K562 (cell line): ENCODE measurements at regions not wholly inside any gene's neighbourhood (a gene's known extent, or its start where the extent isn't known, plus 50 kb on each side); places are given as distances from the start of the nearest gene placed in this dataset.

ENCODE experiments used
- ADNP ChIP-seq: fragments of 200-800 bp; sonication (Bioruptor generic); IDR thresholded peaks from 2 replicates; pipeline ENCODE4 v1.6.1; 2016; ENCODE audit warnings: missing genetic modification characterization, missing compliant biosample characterization
- BDP1 ChIP-seq: IDR thresholded peaks from 3 replicates; pipeline ENCODE4 v1.6.1; 2011; ENCODE audit not compliant: insufficient read length, insufficient read depth
- CXXC5 ChIP-seq: fragments of 250-450 bp; sonication (Bioruptor Pico); IDR thresholded peaks from 2 replicates; pipeline ENCODE4 v1.8.0; 2022; ENCODE audit warnings: inconsistent platforms, mild to moderate bottlenecking, moderate library complexity
- GABPB1 ChIP-seq: sonication (generic); formaldehyde crosslinking; IDR thresholded peaks from 2 replicates; pipeline ENCODE4 v1.8.0; 2022; ENCODE audit warnings: mild to moderate bottlenecking, missing genetic modification reagents
- ILF3 ChIP-seq: fragments of 450-650 bp; IDR thresholded peaks from 2 replicates; pipeline ENCODE4 v1.6.1; 2018; ENCODE audit warnings: antibody characterized with exemption, mild to moderate bottlenecking, moderate library complexity, borderline replicate concordance
- KAT8 ChIP-seq: fragments of 450-650 bp; IDR thresholded peaks from 2 replicates; pipeline ENCODE4 v1.6.1; 2016; ENCODE audit warnings: low read depth, mild to moderate bottlenecking
- MCM2 ChIP-seq: fragments of 450-650 bp; IDR thresholded peaks from 2 replicates; pipeline ENCODE4 v1.6.1; 2017; ENCODE audit warnings: low read depth, mild to moderate bottlenecking
- MECOM ChIP-seq: fragments of 250-450 bp; sonication (Bioruptor Pico); IDR thresholded peaks from 2 replicates; pipeline ENCODE4 v1.8.0; 2022; ENCODE audit warnings: inconsistent platforms
- MTF1 ChIP-seq: fragments of 250-450 bp; sonication (Bioruptor Pico); IDR thresholded peaks from 2 replicates; pipeline ENCODE4 v1.9.0; 2021; ENCODE audit warnings: moderate library complexity, mild to moderate bottlenecking, inconsistent platforms, borderline replicate concordance
- OTX1 ChIP-seq: fragments of 450-650 bp; formaldehyde crosslinking; IDR thresholded peaks from 2 replicates; pipeline ENCODE4 v1.4.0; 2022; ENCODE audit warnings: mild to moderate bottlenecking
- PTRF ChIP-seq: fragments of 450-650 bp; IDR thresholded peaks from 2 replicates; pipeline ENCODE4 v1.6.1; 2016; ENCODE audit warnings: mild to moderate bottlenecking, missing genetic modification characterization, missing compliant biosample characterization
- RBM14 ChIP-seq: fragments of 200-400 bp; formaldehyde crosslinking; IDR thresholded peaks from 2 replicates; pipeline ENCODE4 v1.6.1; 2018; ENCODE audit warnings: low read depth, mild to moderate bottlenecking, low read length, moderate library complexity, borderline replicate concordance; ENCODE audit not compliant: insufficient read depth
- RNF2 ChIP-seq: sonication (generic); IDR thresholded peaks from 2 replicates; pipeline ENCODE4 v1.6.1; 2016
- SIN3B ChIP-seq: fragments of 450-650 bp; IDR thresholded peaks from 2 replicates; pipeline ENCODE4 v1.6.1; 2017; ENCODE audit warnings: low read depth, mild to moderate bottlenecking, moderate library complexity
- SIX5 ChIP-seq, 2 experiments: IDR thresholded peaks; 2 replicates each; pipeline ENCODE4 v1.6.1; 2011; ENCODE audit warnings: low read length in 2 of 2, borderline replicate concordance in 1 of 2, low read depth in 1 of 2, mild to moderate bottlenecking in 1 of 2, moderate library complexity in 1 of 2; ENCODE audit not compliant: insufficient read depth in 1 of 2
- SMAD2 ChIP-seq: fragments of 150-350 bp; IDR thresholded peaks from 2 replicates; pipeline ENCODE4 v1.6.1; 2014; ENCODE audit warnings: low read depth, mild to moderate bottlenecking, low read length
- SP2 ChIP-seq: IDR thresholded peaks from 2 replicates; pipeline ENCODE4 v1.6.1; 2011; ENCODE audit warnings: mild to moderate bottlenecking, low read depth, low read length, moderate library complexity; ENCODE audit not compliant: poor library complexity, severe bottlenecking; ENCODE audit errors: extremely low read depth
- SPI1 ChIP-seq: IDR thresholded peaks from 2 replicates; pipeline ENCODE4 v1.6.1; 2011; ENCODE audit warnings: low read depth, low read length, control low read depth, borderline replicate concordance
- SUPT5H ChIP-seq: fragments of 450-650 bp; IDR thresholded peaks from 2 replicates; pipeline ENCODE4 v1.6.1; 2016
- TCF7 ChIP-seq: sonication (generic); IDR thresholded peaks from 2 replicates; pipeline ENCODE4 v1.6.1; 2016; ENCODE audit warnings: antibody characterized with exemption, borderline replicate concordance
- THAP7 ChIP-seq: fragments of 250-450 bp; sonication (Bioruptor Pico); IDR thresholded peaks from 2 replicates; pipeline ENCODE4 v1.5.0; 2021
- ZFX ChIP-seq: sonication (generic); formaldehyde crosslinking; IDR thresholded peaks from 2 replicates; pipeline ENCODE4 v1.8.0; 2022; ENCODE audit warnings: mild to moderate bottlenecking, missing genetic modification reagents, moderate library complexity
- ZNF12 ChIP-seq: sonication (generic); formaldehyde crosslinking; IDR thresholded peaks from 2 replicates; pipeline ENCODE4 v1.4.0; 2020; ENCODE audit warnings: mild to moderate bottlenecking, missing genetic modification reagents
- ZNF134 ChIP-seq: fragments of 250-450 bp; sonication (Bioruptor Pico); conservative IDR thresholded peaks from 2 replicates; pipeline ENCODE4 v1.4.0; 2020
- ZNF212 ChIP-seq: fragments of 450-650 bp; formaldehyde crosslinking; IDR thresholded peaks from 2 replicates; pipeline ENCODE4 v1.4.0; 2020; ENCODE audit warnings: mild to moderate bottlenecking
- ZNF644 ChIP-seq: fragments of 200-800 bp; sonication (Bioruptor generic); IDR thresholded peaks from 2 replicates; pipeline ENCODE4 v1.6.1; 2016; ENCODE audit warnings: low read depth, missing genetic modification characterization, missing compliant biosample characterization
- ZNF77 ChIP-seq: fragments of 250-450 bp; sonication (Bioruptor Pico); IDR thresholded peaks from 2 replicates; pipeline ENCODE4 v1.5.0; 2020
- TF ChIP-seq, protein P1 (sequence below): fragments of 150-350 bp; conservative IDR thresholded peaks from 2 replicates; pipeline ENCODE4 v1.6.1; 2014; ENCODE audit warnings: low read length
- TF ChIP-seq, protein P2 (sequence below): fragments of 450-650 bp; formaldehyde crosslinking; IDR thresholded peaks from 2 replicates; pipeline ENCODE4 v1.4.0; 2020; ENCODE audit warnings: mild to moderate bottlenecking, moderate library complexity

- TF ChIP-seq, protein P1, sequence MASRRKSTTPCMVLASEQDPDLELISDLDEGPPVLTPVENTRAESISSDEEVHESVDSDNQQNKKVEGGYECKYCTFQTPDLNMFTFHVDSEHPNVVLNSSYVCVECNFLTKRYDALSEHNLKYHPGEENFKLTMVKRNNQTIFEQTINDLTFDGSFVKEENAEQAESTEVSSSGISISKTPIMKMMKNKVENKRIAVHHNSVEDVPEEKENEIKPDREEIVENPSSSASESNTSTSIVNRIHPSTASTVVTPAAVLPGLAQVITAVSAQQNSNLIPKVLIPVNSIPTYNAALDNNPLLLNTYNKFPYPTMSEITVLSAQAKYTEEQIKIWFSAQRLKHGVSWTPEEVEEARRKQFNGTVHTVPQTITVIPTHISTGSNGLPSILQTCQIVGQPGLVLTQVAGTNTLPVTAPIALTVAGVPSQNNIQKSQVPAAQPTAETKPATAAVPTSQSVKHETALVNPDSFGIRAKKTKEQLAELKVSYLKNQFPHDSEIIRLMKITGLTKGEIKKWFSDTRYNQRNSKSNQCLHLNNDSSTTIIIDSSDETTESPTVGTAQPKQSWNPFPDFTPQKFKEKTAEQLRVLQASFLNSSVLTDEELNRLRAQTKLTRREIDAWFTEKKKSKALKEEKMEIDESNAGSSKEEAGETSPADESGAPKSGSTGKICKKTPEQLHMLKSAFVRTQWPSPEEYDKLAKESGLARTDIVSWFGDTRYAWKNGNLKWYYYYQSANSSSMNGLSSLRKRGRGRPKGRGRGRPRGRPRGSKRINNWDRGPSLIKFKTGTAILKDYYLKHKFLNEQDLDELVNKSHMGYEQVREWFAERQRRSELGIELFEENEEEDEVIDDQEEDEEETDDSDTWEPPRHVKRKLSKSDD, result no peak
- TF ChIP-seq THAP7 (CRISPR knock-in tag) (no peak), MTF1 (no peak), MCM2 (no peak), RBM14 (no peak), ZFX (CRISPR knock-in tag) (no peak), SMAD2 (no peak), ADNP (tag) (no peak), ILF3 (no peak), ZNF644 (peak; percentile 67; the same call in 1 of the 2 replicates), SPI1 (peak; percentile 42; the same call in 1 of the 2 replicates), BDP1 (no peak), TCF7 (no peak), PTRF (tag) (peak; percentile 78), SIN3B (no peak), CXXC5 (CRISPR knock-in tag) (peak; percentile 79), KAT8 (no peak), SIX5 (IDR thresholded peaks at IDR 0.05; ENCODE audit: borderline replicate concordance in 1 of 2, insufficient read depth in 1 of 2, low read depth in 1 of 2, low read length in 2 of 2) (no peak), SP2 (no peak), RNF2 (no peak), ZNF212 (CRISPR knock-in tag) (no peak; the same call in 1 of the 2 replicates), MECOM (CRISPR knock-in tag) (no peak; the same call in 1 of the 2 replicates), OTX1 (CRISPR knock-in tag) (peak; percentile 83; the same call in 1 of the 2 replicates), ZNF134 (CRISPR knock-in tag) (peak; percentile 65; the same call in 1 of the 2 replicates), ZNF12 (CRISPR knock-in tag) (no peak), GABPB1 (CRISPR knock-in tag) (peak; percentile 42; the same call in 1 of the 2 replicates), ZNF77 (CRISPR knock-in tag) (no peak), SUPT5H (no peak)
- TF ChIP-seq, protein P2, sequence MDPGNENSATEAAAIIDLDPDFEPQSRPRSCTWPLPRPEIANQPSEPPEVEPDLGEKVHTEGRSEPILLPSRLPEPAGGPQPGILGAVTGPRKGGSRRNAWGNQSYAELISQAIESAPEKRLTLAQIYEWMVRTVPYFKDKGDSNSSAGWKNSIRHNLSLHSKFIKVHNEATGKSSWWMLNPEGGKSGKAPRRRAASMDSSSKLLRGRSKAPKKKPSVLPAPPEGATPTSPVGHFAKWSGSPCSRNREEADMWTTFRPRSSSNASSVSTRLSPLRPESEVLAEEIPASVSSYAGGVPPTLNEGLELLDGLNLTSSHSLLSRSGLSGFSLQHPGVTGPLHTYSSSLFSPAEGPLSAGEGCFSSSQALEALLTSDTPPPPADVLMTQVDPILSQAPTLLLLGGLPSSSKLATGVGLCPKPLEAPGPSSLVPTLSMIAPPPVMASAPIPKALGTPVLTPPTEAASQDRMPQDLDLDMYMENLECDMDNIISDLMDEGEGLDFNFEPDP (CRISPR knock-in tag), result no peak
Measured at GRCh38 chr6:146915671-146916127, 288.5 kb upstream of the STXBP5 start (continued).
